HCT116 (cell line): ENCODE measurements at regions not wholly inside any gene's neighbourhood (a gene's known extent, or its start where the extent isn't known, plus 50 kb on each side); places are given as distances from the start of the nearest gene placed in this dataset.
"Not testable (repeated sequence)": the region's sequence is repeated elsewhere in the genome, so short reads cannot be mapped to it uniquely, and the experiment has no call there.

Experiments
- CEBPB ChIP-seq: IDR thresholded peaks from 2 replicates; pipeline ENCODE4 v1.6.1; 2012; ENCODE audit warnings: low read depth
- EZH2 ChIP-seq: fragments of 200-600 bp; sonication (generic); IDR thresholded peaks from 2 replicates; pipeline ENCODE4 v1.6.1; 2017; ENCODE audit warnings: antibody characterized with exemption, mixed run types
- EZH2phosphoT487 ChIP-seq: fragments of 200-600 bp; IDR thresholded peaks from 2 replicates; pipeline ENCODE4 v1.6.1; 2018; ENCODE audit warnings: antibody characterized with exemption, borderline replicate concordance
- JUND ChIP-seq: IDR thresholded peaks from 2 replicates; pipeline ENCODE4 v1.6.1; 2012
- POLR2A ChIP-seq: IDR thresholded peaks from 2 replicates; pipeline ENCODE4 v1.7.0; 2011; ENCODE audit warnings: borderline replicate concordance; ENCODE audit not compliant: insufficient read depth, insufficient read length; ENCODE audit errors: extremely low read depth
- POLR2AphosphoS5 ChIP-seq: IDR thresholded peaks from 2 replicates; pipeline ENCODE4 v1.6.1; 2011; ENCODE audit warnings: mild to moderate bottlenecking, low read depth, low read length, moderate library complexity
- SP1 ChIP-seq: IDR thresholded peaks from 2 replicates; pipeline ENCODE4 v1.6.1; 2012; ENCODE audit warnings: low read depth
- SRF ChIP-seq: IDR thresholded peaks from 2 replicates; pipeline ENCODE4 v1.6.1; 2012; ENCODE audit warnings: low read depth
- YY1 ChIP-seq: IDR thresholded peaks from 2 replicates; pipeline ENCODE4 v1.6.1; 2011; ENCODE audit warnings: low read length, low read depth, moderate library complexity, mild to moderate bottlenecking; ENCODE audit not compliant: insufficient replicate concordance; ENCODE audit errors: extremely low read depth
- TF ChIP-seq, protein P1 (sequence below), 3 experiments: fragments of 200-600 bp in 1 of 3; sonication (generic) in 1 of 3; IDR thresholded peaks in 2 of 3; conservative IDR thresholded peaks in 1 of 3; 2 replicates each; pipeline ENCODE4 v1.5.1; 2012 to 2017; ENCODE audit warnings: low read depth in 2 of 3, low read length in 2 of 3, antibody characterized with exemption in 1 of 3, borderline replicate concordance in 1 of 3, control low read depth in 1 of 3, mild to moderate bottlenecking in 1 of 3, mixed read lengths in 1 of 3, mixed run types in 1 of 3, moderate library complexity in 1 of 3; ENCODE audit not compliant: insufficient read depth in 1 of 3
- TF ChIP-seq, protein P2 (sequence below): IDR thresholded peaks from 2 replicates; pipeline ENCODE4 v1.6.1; 2012
- TF ChIP-seq, protein P3 (sequence below): IDR thresholded peaks from 2 replicates; pipeline ENCODE4 v1.6.1; 2011; ENCODE audit warnings: mild to moderate bottlenecking, low read length, moderate library complexity; ENCODE audit not compliant: insufficient replicate concordance; ENCODE audit errors: extremely low read depth

DNA sequence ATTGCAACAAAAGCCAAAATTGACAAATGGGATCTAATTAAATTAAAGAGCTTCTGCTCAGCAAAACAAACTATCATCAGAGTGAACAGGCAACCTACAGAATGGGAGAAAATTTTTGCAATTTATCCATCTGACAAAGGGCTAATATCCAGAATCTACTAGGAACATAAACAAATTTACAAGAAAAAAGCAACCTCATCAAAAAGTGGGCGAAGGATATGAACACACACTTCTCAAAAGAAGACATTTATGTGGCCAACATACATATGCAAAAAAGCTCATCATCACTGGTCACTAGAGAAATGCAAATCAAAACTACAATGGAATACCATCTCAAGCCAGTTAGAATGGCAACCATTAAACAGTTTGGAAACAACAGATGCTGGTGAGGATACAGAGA is 858.1 kb upstream of the FOXG1 start:
- TF ChIP-seq SP1, EZH2, EZH2phosphoT487, POLR2AphosphoS5, POLR2A, JUND, SRF, YY1, CEBPB: not testable (repeated sequence)
- TF ChIP-seq, protein P1, sequence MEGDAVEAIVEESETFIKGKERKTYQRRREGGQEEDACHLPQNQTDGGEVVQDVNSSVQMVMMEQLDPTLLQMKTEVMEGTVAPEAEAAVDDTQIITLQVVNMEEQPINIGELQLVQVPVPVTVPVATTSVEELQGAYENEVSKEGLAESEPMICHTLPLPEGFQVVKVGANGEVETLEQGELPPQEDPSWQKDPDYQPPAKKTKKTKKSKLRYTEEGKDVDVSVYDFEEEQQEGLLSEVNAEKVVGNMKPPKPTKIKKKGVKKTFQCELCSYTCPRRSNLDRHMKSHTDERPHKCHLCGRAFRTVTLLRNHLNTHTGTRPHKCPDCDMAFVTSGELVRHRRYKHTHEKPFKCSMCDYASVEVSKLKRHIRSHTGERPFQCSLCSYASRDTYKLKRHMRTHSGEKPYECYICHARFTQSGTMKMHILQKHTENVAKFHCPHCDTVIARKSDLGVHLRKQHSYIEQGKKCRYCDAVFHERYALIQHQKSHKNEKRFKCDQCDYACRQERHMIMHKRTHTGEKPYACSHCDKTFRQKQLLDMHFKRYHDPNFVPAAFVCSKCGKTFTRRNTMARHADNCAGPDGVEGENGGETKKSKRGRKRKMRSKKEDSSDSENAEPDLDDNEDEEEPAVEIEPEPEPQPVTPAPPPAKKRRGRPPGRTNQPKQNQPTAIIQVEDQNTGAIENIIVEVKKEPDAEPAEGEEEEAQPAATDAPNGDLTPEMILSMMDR (IDR thresholded peaks at IDR 0.05 in 2 of 3, conservative IDR thresholded peaks at IDR 0.05 in 1 of 3; ENCODE audit: borderline replicate concordance in 1 of 3, insufficient read depth in 1 of 3, low read depth in 2 of 3, low read length in 2 of 3): not testable (repeated sequence)
- TF ChIP-seq, protein P2, sequence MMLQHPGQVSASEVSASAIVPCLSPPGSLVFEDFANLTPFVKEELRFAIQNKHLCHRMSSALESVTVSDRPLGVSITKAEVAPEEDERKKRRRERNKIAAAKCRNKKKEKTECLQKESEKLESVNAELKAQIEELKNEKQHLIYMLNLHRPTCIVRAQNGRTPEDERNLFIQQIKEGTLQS: not testable (repeated sequence)
- TF ChIP-seq, protein P3, sequence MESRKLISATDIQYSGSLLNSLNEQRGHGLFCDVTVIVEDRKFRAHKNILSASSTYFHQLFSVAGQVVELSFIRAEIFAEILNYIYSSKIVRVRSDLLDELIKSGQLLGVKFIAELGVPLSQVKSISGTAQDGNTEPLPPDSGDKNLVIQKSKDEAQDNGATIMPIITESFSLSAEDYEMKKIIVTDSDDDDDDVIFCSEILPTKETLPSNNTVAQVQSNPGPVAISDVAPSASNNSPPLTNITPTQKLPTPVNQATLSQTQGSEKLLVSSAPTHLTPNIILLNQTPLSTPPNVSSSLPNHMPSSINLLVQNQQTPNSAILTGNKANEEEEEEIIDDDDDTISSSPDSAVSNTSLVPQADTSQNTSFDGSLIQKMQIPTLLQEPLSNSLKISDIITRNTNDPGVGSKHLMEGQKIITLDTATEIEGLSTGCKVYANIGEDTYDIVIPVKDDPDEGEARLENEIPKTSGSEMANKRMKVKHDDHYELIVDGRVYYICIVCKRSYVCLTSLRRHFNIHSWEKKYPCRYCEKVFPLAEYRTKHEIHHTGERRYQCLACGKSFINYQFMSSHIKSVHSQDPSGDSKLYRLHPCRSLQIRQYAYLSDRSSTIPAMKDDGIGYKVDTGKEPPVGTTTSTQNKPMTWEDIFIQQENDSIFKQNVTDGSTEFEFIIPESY: not testable (repeated sequence)
